Activated naive CD4-positive, alpha-beta T cell treated with anti-CD3 and anti-CD28 coated beads for 36 hours (primary cell): ENCODE measurements at regions not wholly inside any gene's neighbourhood (a gene's known extent, or its start where the extent isn't known, plus 50 kb on each side); places are given as distances from the start of the nearest gene placed in this dataset.

Experiments
- CTCF ChIA-PET: fragments of 350-600 bp; sonication (Branson Sonifier 250); formaldehyde crosslinking; loops from one replicate; lab custom pipeline; 2021; ENCODE audit warnings: antibody characterized with exemption; lab: Charles Lee
- DNase-seq: peaks from one replicate; pipeline ENCODE4 v3.0.0-alpha.2; 2020
- H3K27ac Mint-ChIP-seq: one replicate; pipeline ENCODE4 v1.8.0; 2021; ENCODE audit warnings: mild to moderate bottlenecking, mixed read lengths
- H3K27me3 Mint-ChIP-seq: one replicate; pipeline ENCODE4 v1.8.0; 2021; ENCODE audit warnings: low read depth, mixed read lengths
- H3K36me3 Mint-ChIP-seq: one replicate; pipeline ENCODE4 v1.8.0; 2021; ENCODE audit warnings: low read depth, mixed read lengths
- H3K4me1 Mint-ChIP-seq: one replicate; pipeline ENCODE4 v1.8.0; 2021; ENCODE audit warnings: low read depth, mixed read lengths
- H3K4me3 Mint-ChIP-seq: one replicate; pipeline ENCODE4 v1.8.0; 2021; ENCODE audit warnings: mild to moderate bottlenecking, moderate library complexity, mixed read lengths
- H3K9me3 Mint-ChIP-seq: one replicate; pipeline ENCODE4 v1.8.0; 2021; ENCODE audit warnings: mixed read lengths
- intact Hi-C: fragments of 100-400 bp; cut with micrococcal nuclease; formaldehyde crosslinking; loops from one replicate; pipeline ENCODE4 v1.15.1; 2023

DNA sequence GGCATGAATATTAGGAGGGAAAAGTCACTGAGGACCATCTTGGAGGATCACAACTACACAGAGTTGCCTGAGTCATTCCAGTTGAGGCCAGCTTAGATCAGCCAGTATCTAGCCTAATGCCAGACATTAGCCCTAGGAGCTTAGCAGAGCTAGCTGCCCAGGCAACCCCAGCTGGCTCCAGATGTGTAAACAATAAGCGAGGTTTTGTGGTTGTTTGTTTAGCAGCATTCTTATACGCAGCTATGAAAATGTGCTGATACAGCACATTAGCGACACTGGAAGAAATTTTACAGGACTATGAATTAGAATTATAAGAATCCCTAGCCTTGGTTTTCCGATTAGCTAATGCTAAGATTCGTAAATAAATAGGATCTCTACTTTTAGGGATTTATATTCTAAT lies 59.3 kb downstream of the BTBD3 start:
- no peaks in the 10 kb centered on the region for H3K36me3 Mint-ChIP-seq
- intact Hi-C loops: no loop called here
- H3K27me3 Mint-ChIP-seq: no peaks in the 10 kb centered on the region
- H3K27ac Mint-ChIP-seq: no peak overlapping the region
- H3K9me3 Mint-ChIP-seq: peaks cover 2% of the 10 kb centered on the region
- no peak for DNase-seq
- no peak overlapping the region for H3K4me3 Mint-ChIP-seq
- H3K4me1 Mint-ChIP-seq: no peaks in the 10 kb centered on the region
- CTCF ChIA-PET: no interaction called here

DNA sequence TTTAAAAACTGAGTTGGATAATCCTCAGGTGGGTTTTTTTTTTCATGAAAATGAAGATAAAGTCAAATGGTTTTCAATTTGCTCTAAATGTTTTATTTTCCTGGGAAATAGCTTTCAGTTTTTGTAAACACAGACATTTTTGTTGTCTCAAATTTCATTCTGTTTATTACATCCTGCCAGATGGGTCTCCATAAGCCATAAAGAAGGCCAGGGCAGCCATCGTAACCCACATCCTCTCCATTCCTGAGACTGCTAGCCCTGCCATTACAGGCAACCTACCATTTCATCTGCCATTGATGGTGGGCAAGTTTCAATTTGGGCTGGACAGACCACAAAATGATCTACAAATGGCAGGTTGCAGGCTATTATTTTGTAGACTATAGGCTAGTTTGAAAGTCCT lies 60.8 kb downstream of the BTBD3 start:
- intact Hi-C loops: no loop called here
- CTCF ChIA-PET: no interaction called here
- Mint-ChIP-seq H3K27me3 (no peaks in the 10 kb centered on the region), H3K36me3 (no peaks in the 10 kb centered on the region), H3K4me1 (no peaks in the 10 kb centered on the region), H3K4me3 (no peak overlapping the region), H3K27ac (no peak overlapping the region), H3K9me3 (no peaks in the 10 kb centered on the region)
- DNase-seq: no peak

DNA sequence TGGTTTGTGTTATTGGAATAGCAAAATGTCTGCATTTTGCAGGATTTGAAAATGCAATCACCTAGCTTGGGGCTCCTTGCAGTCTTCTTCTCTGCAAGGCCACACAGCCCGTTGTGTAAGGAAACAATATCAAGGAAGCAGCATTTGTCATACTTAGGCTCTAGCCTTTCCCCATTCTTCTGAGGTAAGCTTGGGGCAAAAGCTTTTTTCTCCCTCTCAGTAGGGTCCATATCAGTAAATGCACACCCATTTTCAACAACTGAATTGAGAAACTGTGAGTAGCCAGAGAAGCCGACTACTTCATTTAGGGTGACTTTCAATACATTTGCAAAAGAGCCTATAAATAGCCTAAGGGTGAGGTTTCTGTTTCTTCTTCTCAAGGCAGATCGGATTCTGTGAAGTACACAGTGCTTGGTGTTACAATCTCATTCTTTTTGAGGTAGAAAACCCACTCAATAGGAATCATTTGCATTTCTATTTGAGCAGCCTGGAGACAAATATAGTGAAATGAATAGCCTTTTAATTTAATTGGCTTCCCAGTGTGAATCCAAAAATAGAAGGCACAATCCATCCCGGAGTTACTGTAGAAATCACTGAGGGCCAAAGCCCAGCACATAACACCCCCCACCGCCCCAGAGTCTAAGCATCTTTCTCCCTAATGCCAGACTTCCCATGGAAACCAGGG lies 61.8 kb downstream of the BTBD3 start:
- CTCF ChIA-PET: no interaction called here
- intact Hi-C loops: no loop called here
- Mint-ChIP-seq H3K4me1 (no peaks in the 10 kb centered on the region), H3K4me3 (no peak overlapping the region), H3K27me3 (no peaks in the 10 kb centered on the region), H3K36me3 (no peaks in the 10 kb centered on the region), H3K9me3 (no peaks in the 10 kb centered on the region), H3K27ac (no peak overlapping the region)
- DNase-seq: no peak

DNA sequence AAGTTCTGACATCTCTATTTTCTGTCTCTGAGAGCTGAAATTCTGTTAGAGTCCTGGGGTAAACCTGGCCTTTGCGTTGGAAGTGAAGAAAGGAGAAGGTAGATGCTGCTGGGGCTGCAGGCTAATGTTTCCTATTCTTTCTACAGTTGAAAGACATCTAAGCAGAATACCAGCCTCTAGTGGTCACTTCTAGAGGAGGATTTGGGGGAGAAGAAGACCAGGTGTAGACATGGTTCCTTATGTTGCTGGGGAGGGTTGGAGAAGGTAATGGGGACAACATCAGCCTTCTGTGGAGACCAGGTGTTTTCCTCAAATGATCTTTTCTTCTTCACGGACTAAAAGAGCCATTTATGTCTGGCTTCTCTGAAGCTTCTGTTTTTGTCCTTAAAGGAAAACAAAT lies 62.6 kb downstream of the BTBD3 start:
- H3K9me3 Mint-ChIP-seq: no peaks in the 10 kb centered on the region
- H3K4me1 Mint-ChIP-seq: no peaks in the 10 kb centered on the region
- H3K36me3 Mint-ChIP-seq: no peaks in the 10 kb centered on the region
- no peak overlapping the region for H3K27ac Mint-ChIP-seq
- intact Hi-C loops: no loop called here
- no peak overlapping the region for H3K4me3 Mint-ChIP-seq
- H3K27me3 Mint-ChIP-seq: no peaks in the 10 kb centered on the region
- DNase-seq: no peak
- CTCF ChIA-PET: no interaction called here

DNA sequence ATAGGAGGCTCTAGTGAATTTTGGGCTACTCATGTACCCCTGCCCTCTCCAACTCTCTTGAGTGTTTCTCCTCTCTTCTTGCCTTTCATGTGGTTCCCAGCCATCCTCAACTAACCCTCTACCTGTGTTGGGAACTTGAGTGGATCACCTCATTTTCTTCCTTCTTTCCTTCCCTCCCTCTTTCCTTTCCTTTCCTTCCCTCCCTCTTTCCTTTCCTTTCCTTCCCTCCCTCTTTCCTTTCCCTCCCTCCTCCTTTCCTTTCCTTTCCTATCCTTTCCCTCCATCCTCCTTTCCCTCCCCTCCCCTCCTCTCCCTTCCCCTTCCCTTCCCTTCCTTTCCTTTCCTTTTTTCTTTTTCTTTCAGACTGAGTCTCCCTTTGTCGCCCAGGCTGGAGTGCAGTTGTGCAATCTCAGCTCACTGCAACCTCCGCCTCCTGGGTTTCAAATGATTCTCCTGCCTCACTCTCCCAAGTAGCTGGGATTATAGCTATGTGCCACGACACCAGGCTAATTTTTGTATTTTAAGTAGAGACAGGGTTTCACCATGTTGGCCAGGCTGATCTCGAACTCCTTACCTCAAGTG lies 63.8 kb downstream of the BTBD3 start:
- CTCF ChIA-PET: no interaction called here
- peaks cover 4% of the 10 kb centered on the region for H3K27me3 Mint-ChIP-seq
- no peak overlapping the region for H3K4me3 Mint-ChIP-seq
- no peak for DNase-seq
- H3K9me3 Mint-ChIP-seq: no peaks in the 10 kb centered on the region
- H3K4me1 Mint-ChIP-seq: no peaks in the 10 kb centered on the region
- no peak overlapping the region for H3K27ac Mint-ChIP-seq
- no peaks in the 10 kb centered on the region for H3K36me3 Mint-ChIP-seq
- intact Hi-C loops: no loop called here

DNA sequence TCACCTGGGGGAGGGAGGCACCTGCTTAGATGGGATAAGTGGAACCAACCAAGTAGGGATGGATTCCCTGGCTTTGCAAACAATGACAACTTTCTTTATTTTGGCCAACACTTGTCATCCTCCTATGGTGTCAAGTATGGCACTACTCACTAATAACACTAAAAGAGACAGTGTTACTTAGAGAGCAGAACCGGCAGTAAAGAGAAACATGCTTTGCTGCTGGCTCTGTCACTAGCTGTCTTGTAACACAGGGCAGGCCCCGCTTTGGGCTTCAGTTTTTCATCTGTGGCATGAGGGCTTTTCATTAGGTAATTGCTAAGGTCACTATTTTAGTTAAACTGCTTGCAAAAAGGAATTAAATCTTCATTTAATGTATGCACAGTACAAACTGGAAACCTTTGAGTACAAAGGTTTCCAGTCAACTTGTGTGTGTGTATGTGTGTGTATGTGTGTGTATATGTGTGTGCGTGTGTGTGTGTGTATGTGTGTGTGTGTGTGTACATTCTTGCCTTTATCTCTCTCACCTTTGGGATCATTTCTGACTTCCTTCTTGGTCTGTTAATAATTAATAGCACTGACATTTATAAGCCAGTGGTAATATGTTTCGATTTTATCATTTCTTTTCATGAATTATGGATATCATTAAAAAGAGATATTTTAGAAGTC lies 64.7 kb downstream of the BTBD3 start:
- no peaks in the 10 kb centered on the region for H3K9me3 Mint-ChIP-seq
- H3K36me3 Mint-ChIP-seq: no peaks in the 10 kb centered on the region
- peaks cover 4% of the 10 kb centered on the region for H3K27me3 Mint-ChIP-seq
- H3K4me1 Mint-ChIP-seq: no peaks in the 10 kb centered on the region
- DNase-seq: no peak
- CTCF ChIA-PET: no interaction called here
- H3K27ac Mint-ChIP-seq: no peak overlapping the region
- intact Hi-C loops: no loop called here
- H3K4me3 Mint-ChIP-seq: no peak overlapping the region

DNA sequence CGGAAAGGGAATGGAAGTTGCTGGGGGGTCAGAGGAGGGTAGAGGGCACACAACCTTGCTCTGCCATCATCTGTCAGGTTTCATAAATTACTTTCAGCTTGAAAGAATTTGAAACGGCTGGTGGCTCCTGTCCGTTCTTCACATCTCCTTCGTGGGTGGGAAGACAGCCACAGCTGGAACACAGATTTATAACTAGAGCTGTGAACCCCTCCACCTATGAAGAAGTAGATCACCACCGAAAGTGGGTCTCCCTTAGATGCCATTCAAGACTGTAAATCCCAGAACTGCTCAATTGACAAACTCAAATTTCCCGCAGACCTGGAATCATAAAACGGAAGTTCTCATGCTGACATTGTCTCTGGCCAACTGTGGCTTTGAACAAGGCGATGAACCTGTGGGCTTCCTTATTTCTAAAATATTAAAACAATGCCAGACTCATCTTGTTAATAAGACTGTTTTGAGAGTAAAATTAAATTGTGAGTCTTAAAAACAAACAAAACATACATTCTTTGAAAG lies 65.3 kb downstream of the BTBD3 start:
- intact Hi-C loops: no loop called here
- H3K27me3 Mint-ChIP-seq: peaks cover 4% of the 10 kb centered on the region
- DNase-seq: no peak
- H3K4me3 Mint-ChIP-seq: no peak overlapping the region
- CTCF ChIA-PET: no interaction called here
- H3K4me1 Mint-ChIP-seq: no peaks in the 10 kb centered on the region
- H3K27ac Mint-ChIP-seq: no peak overlapping the region
- no peaks in the 10 kb centered on the region for H3K36me3 Mint-ChIP-seq
- no peaks in the 10 kb centered on the region for H3K9me3 Mint-ChIP-seq

DNA sequence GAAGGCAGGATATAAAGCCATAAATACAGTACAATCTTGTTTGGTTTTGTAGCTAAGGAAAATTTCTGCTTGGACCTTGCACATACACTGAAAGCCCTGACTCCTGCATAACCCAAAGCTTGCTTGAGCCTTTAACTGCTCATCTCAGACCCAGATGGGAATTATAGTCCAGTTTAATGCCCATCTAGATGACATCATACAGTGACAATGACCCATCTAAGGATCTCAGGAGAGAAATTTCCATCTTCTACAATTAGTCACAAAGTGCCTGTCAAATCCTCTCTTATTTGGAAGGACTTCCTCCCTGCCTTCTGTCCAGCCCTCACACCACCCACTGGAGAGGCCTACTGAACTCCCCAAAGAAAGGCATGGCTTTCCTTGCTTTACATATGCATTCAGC lies 69.3 kb downstream of the BTBD3 start:
- Mint-ChIP-seq H3K9me3 (no peaks in the 10 kb centered on the region), H3K4me1 (no peaks in the 10 kb centered on the region), H3K27ac (no peak overlapping the region), H3K36me3 (no peaks in the 10 kb centered on the region), H3K4me3 (no peak overlapping the region), H3K27me3 (peaks cover 6% of the 10 kb centered on the region)
- intact Hi-C loops: no loop called here
- CTCF ChIA-PET: no interaction called here
- no peak for DNase-seq

DNA sequence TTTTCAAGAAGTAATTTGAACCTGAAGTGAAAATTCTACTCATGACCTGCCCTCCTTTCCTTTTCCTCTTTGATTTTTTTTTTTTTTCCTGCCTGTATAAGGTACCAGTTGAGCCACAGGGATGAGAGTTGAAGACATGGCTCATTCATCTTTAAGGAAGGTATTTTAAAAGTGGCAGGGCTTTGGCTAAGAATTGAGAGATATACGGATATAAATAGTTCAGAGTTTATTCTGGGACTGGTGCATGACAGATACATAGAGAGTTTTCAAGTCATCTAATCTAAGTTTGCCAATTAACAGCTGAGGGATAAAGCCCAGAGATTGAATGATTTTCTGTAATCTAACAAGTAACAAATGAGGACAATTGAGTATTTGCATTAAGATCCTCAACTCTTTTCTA lies 69.8 kb downstream of the BTBD3 start:
- peaks cover 6% of the 10 kb centered on the region for H3K27me3 Mint-ChIP-seq
- DNase-seq: no peak
- H3K4me3 Mint-ChIP-seq: no peak overlapping the region
- H3K27ac Mint-ChIP-seq: no peak overlapping the region
- H3K36me3 Mint-ChIP-seq: no peaks in the 10 kb centered on the region
- H3K4me1 Mint-ChIP-seq: no peaks in the 10 kb centered on the region
- CTCF ChIA-PET: no interaction called here
- H3K9me3 Mint-ChIP-seq: no peaks in the 10 kb centered on the region
- intact Hi-C loops: no loop called here

DNA sequence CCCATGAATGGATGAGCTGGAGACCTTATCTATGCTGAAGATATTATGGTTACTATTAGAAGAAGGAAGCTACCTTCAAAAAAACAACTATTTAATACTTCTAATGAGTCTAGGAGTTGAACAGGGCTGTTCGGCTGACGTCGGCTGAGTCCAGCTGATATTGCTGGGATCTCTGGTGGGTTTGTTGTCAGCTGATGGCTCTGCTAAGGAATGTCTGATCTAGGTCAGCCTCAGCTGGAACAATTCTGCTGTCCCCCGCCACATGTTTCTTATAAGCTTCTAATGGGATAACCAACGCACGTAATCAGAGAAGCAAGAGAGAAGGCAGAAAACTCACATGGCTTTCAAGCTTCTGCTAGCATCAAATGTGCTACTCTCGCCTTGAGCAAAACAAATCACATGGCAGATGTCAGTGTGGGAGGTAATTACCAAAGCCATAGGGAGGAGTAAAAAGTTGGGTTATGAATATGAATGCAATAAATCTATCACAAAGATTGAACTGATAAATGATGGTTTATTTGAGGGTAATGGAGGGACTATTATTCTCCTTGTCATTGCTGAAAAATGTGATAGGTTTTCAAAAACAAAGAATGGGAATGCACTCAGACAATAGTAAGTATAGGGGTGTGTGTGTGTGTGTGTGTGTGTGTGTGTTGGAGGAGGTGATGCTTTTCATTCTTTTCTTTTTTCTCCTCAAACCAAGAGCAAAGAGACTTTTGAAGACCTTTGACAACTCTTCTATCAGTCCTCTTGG lies 71.5 kb downstream of the BTBD3 start:
- no peak overlapping the region for H3K4me3 Mint-ChIP-seq
- no peaks in the 10 kb centered on the region for H3K36me3 Mint-ChIP-seq
- H3K9me3 Mint-ChIP-seq: no peaks in the 10 kb centered on the region
- H3K4me1 Mint-ChIP-seq: no peaks in the 10 kb centered on the region
- DNase-seq: no peak
- H3K27ac Mint-ChIP-seq: no peak overlapping the region
- H3K27me3 Mint-ChIP-seq: peaks cover 6% of the 10 kb centered on the region
- CTCF ChIA-PET: no interaction called here
- intact Hi-C loops: no loop called here

DNA sequence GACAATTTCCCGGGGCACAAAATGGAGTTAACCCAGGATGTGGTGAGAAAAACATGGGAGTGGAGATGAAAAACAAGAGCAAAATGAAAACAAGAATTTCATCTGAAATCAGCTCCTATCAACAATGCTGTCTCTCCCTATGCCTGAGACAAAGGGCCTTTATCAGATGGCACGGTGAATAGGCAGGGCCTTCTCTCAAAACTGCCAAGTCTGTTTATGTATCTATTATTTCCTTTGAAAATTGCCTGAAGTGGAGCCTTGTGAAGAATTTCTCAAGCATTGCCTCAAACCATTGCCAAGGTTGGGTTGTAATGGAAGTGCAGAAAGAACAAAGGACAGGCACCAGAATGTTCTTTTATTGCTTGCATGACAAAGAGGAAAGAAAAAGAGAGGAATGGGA lies 74.7 kb downstream of the BTBD3 start:
- Mint-ChIP-seq H3K36me3 (no peaks in the 10 kb centered on the region), H3K27me3 (peaks cover 2% of the 10 kb centered on the region), H3K9me3 (no peaks in the 10 kb centered on the region), H3K27ac (no peak overlapping the region), H3K4me1 (no peaks in the 10 kb centered on the region), H3K4me3 (no peak overlapping the region)
- intact Hi-C loops: no loop called here
- CTCF ChIA-PET: no interaction called here
- DNase-seq: no peak

DNA sequence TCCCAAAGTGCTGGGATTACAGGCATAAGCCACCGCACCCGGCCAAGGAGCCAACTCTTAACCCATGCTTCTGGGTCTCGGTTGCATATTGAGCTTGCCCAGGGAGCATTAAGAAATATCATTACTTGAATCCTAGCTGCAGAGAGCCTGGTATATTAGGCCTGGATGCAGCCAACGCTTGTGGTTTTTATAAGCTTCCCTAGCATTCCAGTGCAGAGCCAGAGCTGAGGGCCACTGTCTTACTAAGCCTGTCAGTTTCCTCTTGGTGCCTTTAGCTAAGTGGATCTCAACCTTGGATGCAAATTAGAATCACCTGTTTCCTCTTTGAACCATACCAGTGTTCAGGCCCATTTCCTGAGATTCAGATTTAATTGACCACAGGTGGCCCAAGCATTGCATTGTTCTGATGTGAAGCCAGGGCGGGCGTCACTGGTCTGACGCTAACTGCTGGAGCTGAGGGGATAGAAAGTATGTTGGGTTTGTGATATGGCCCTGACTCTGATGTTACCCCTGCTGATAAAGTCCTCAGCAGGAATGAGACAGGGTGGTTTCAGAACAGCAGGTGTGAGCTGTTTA lies 76.3 kb downstream of the BTBD3 start:
- Mint-ChIP-seq H3K27ac (no peak overlapping the region), H3K9me3 (no peaks in the 10 kb centered on the region), H3K4me3 (no peak overlapping the region), H3K4me1 (no peaks in the 10 kb centered on the region), H3K36me3 (no peaks in the 10 kb centered on the region), H3K27me3 (peaks cover 2% of the 10 kb centered on the region)
- CTCF ChIA-PET: interaction anchor here (0.9 kb wide), 1 partner anchor 436 kb away, joined by 4 read pairs; no protein-coding TSS in a partner anchor
- no peak for DNase-seq
- intact Hi-C loops: no loop called here
